Hematopoietic multipotent progenitor cell (in vitro differentiated cells): ENCODE measurements at regions not wholly inside any gene's neighbourhood (a gene's known extent, or its start where the extent isn't known, plus 50 kb on each side); places are given as distances from the start of the nearest gene placed in this dataset.
"Not testable (repeated sequence)": the region's sequence is repeated elsewhere in the genome, so short reads cannot be mapped to it uniquely, and the experiment has no call there.

Experiments
- DNase-seq, 3 donors: peaks; one replicate each; pipeline ENCODE4 v3.0.0-alpha.2; 2011 to 2015; ENCODE audit warnings: low read depth in 2 of 3, low spot score in 2 of 3

DNA sequence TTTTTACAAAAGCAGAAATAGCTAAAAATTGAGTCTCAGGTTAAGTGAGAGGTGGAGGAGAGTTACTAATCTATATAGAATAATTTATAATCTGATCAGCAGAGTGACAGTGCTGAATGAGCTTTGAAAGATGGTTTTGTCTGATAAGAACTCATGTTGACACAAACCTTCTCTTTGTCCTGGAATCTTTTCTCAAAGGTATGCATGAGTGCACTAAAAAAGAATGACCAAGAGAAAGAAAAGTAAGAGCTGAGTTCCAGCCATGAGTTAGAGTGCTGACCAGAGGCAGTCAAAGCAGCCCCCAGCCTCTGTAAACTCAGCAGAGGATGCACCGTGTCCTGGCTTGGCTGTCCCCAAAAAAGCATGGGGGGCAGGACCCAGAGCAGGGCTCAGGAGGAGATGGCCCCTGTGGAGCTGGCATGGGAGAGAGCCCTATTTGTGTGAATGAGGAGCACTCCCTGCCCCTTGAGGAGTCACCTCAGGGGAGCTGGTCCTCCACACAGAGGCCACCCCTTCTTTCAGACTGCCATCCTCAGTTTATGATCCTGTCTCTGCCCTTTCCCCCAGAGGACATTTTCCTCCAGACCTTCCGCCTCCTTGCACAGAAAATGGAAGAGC lies 129.8 kb downstream of the SEC23A start:
- DNase-seq = no peak

DNA sequence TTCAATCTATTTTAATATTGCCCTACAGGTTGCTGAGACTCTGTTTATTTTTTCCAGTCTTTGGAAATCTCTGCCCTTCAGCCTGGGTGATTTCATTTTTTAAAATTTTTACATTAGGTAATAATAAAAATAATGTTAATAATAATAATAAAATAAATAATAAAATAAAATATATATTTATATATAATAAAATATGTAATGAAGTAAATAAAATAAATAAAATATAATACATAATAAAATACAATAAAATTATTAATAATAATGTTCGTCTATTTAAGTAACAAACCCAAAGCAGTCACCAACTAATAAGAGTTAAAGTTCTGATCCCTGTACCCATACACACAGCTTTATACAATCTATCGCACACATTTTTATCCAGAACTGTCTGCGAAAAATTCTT lies 130.5 kb downstream of the SEC23A start:
- no peak for DNase-seq

DNA sequence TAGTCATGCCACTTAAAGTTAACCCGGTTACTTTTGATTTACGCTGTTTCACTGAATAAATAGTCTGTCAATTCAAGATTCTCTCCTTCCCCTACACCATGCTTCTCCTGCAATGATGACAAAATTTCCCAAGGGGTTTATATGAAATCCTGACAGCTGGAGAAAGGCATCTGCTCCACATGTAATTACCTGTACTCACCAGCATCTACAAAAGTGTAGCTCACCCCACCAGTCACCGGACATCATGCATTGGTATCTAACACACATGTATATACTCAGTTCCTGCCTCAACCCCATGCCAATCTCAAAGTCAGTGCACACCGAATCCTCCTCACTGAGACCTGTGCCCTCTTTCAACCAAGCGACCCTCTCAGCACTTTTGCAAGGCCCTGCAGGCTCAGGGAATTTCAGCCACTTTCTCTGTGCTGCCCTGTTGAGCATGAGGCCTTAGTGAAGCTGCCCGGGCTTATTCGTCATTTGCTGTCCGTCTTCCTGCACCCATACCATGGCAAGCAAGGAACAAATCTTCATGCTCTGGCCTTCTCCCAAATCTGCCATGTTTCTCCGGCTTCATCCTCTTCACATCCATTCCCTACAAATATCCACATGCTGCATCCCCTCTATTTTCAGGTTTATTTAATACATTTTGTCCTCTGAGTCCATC lies 131.6 kb downstream of the SEC23A start:
- no peak for DNase-seq

DNA sequence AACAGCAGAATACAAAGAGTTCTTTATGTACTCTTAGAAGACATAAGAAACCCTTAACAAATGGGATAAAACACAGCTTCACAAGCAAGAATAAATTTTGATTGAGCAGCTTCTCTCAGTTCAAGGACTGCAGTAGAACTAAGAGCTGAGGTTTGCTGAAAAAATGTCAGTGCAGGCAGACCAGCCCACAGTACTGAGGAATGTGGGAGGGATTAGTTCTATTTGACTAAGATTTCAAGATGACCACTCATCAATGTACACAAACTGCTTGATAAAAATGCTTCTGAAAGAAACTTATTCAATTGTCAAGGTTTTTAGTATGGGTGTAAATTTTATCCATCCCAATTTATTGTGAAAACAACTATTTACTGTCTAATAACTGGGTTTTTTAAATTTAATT lies 138.4 kb downstream of the SEC23A start:
- DNase-seq = no peak

- no peak for DNase-seq
These were observed 142.0 kb downstream of the SEC23A start for GRCh38 chr14:38960946-38961531.

DNA sequence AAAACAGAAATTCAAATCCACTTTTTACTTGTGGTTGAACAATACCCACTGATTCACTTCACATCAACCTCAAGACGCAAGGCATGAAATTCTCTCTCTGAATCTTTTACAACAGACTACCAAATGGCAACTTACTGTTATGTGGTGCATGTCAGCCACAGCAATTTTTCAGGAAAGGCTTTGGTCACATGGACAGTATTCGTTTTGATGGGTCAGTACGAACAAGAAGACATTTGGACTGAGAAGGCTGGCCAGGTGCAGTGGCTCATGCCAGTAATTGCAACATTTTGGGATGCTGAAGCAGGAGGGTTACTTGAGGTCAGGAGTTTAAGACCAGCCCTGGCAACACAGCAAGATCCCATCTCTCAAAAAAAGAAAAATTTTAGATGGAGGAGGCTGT lies 144.0 kb downstream of the SEC23A start:
- DNase-seq = no peak

DNA sequence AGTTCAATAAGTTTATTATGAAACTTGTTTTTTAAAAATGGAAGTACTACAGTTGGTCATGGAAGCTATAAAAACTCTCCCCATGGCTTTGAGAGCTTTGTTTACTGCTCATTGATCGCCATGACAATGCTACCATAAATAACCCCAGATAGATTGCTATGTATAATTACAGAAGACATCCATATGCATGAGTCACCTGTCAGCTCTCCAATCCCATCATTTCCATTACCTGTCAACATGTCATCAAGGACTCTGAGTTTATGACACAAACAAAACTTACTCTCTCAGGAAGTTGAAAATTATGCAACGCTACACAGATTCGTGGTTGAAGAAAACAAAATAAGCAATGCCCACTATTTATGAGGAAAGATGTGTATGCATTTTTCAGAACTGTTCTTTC lies 144.4 kb downstream of the SEC23A start:
- DNase-seq = no peak

GRCh38 chr14:38951451-38951850 lies 151.6 kb downstream of the SEC23A start:
- no peak for DNase-seq

GRCh38 chr14:38950676-38951075 lies 152.4 kb downstream of the SEC23A start:
- DNase-seq = no peak

DNA sequence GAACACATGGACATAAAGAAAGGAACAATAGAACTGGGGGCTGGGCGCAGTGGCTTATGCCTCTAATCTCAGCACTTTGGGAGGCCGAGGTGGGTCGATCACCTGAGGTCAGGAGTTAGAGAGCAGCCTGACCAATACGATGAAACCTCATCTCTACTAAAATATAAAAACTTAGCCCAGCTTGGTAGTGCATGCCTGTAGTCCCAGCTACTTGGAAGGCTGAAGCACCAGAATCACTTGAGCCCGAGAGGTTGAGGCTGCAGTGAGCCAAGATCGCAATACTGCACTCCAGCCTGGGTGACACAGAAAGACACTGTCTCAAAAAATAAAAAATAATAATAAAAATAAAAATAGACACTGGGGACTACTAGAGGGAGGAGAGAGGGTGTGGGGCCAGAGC lies 154.5 kb downstream of the SEC23A start:
- DNase-seq = no peak

- no peak for DNase-seq
These were observed 154.9 kb downstream of the SEC23A start for GRCh38 chr14:38948171-38948570.

DNA sequence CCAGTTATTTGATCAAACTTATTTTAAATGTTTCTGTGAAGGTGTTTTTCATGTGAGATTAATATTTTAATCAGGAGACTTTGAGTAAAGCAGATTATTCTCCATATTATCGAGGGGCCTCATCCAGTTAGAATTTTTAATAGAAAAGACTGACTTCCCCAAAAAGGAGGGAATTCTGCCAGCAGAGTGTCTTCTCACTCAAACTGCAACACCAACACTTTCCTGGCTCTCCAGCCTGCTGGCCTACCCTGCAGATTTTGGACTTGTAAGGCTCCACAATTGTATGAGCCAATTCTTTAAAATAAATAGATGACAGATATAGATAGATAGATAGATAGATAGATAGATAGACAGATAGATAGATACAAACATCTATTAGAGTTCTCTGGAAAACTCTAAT lies 155.7 kb downstream of the SEC23A start:
- DNase-seq = no peak

GRCh38 chr14:38944691-38945090 lies 158.3 kb downstream of the SEC23A start:
- DNase-seq = no peak

GRCh38 chr14:38941488-38941887 lies 161.5 kb downstream of the SEC23A start:
- DNase-seq = no peak

GRCh38 chr14:38932653-38933000 lies 170.4 kb downstream of the SEC23A start:
- not testable (repeated sequence) for DNase-seq

- DNase-seq = no peak
These were observed 170.9 kb downstream of the SEC23A start for GRCh38 chr14:38931969-38932652.

DNA sequence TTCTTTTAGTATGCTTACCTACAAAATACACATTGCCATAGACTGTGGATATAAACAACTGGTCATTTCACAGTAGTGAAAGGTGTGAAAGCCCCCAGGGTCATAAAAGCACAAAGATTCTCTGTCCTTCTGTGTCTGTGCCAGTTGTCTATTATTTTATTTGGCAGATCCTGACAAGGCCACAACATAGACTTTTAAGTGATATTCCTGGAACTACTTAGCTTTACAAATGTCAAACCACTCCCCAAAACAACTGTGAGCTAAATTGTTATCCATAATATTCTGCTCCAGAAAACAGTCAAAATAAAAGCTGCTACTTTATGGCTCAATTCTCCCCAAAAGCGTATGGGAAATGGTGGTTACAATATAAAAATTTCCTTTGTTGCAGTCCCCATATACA lies 172.1 kb downstream of the SEC23A start:
- DNase-seq = no peak

DNA sequence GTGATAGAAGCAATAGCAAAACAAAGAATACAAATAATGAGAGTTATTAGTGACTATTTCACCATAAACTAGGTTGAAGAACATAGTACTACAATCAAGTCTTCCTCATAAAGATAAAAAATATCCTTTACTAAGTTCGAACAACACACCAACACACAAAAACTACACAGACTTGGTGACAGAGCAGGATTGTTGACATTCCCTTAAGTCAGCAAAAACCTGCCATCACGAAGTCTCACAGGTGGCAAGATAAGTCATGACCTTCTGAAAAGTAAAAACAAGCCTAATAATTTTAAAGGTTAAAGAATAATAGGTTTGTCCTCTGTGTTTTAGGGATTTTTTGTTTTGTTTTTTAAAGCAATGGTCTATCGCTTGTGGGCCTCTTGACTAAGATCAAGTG lies 173.0 kb downstream of the SEC23A start:
- DNase-seq = no peak

- DNase-seq = no peak
These were observed 173.6 kb downstream of the SEC23A start for GRCh38 chr14:38929416-38929815.

- not testable (repeated sequence) for DNase-seq
These were observed 181.1 kb downstream of the SEC23A start for GRCh38 chr14:38921893-38922292.

GRCh38 chr14:38915125-38915524 lies 187.9 kb downstream of the SEC23A start:
- no peak for DNase-seq

DNA sequence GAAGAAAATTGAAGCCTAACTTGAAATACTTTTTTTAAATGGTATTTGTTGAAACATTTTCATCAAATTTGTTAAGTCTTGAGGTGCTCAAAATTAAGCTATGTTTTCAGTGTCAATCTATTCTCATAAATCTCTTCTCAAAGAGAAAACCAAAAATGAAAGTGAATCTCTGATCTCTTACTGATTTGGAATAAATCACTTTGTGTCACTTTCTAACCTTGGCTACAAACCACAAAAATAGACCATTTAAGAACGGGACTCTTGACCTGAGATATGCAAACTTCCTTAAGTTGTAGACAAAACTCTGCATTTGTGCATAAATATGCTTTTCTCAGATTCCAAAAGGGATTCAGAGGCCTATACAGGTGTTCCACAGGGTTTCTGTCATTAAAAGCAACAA lies 192.9 kb downstream of the SEC23A start:
- DNase-seq = no peak
